ENCODE measurements at regions not wholly inside any gene's neighbourhood (a gene's known extent, or its start where the extent isn't known, plus 50 kb on each side); places are given as distances from the start of the nearest gene placed in this dataset.

DNA sequence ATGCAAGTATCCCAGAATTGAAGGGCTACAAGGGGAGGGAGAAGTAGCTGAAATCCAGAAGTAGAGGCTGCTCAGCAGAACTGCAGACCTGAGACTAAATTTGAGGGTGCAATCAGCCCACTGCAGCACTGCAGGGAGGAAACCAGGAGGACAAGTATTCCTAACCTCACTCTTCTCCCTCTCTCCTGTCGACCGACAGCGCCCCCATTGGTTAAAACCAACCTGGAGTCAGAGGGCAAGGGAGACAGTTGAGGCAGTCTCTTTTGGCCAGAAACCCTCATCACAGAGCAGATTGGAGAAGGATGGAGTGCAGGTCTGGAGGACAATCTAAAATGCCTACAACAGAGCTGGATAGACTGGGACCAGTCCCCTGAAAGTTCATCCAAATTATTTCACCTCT lies 768.9 kb upstream of the KLHL29 start:
- BruUV-seq (replicated peaks): no TSS peak
- intact Hi-C loops (cut with micrococcal nuclease; ENCODE audit: unreplicated experiment) (no loop called here), in situ Hi-C loops (cut with HindIII; ENCODE audit: low pct_unique_long_range_greater_than_20kb, low sequenced_read_pairs) (no loop called here)

DNA sequence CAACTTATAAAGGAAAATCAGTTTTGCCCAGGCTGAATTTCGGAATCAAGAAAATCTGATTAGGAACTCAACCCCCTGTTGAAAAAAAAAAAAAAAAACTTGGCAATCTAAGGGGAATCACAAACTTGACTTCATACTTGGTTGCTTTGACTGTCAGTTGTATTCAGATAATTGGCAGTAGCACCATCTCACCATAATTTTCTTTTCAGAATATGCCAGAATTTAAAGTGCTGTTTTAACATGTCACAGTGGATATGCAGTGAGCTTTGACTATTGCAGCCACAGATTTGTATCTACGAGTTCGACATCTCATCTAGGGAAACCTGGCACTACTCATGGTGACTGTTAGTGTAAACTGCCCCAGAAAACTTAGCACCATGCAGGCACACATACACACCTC lies 761.4 kb upstream of the KLHL29 start:
- H3K9me3 ChIP-seq (ENCODE audit: control insufficient read depth, insufficient read depth, low read depth, low read length): no peaks in the 10 kb centered on the region
- POLR2A ChIA-PET: no interaction called here
- CTCF ChIA-PET: no interaction called here
- no peak for ATAC-seq
- intact Hi-C loops (cut with micrococcal nuclease; ENCODE audit: unreplicated experiment) (no loop called here), in situ Hi-C loops (cut with HindIII; ENCODE audit: low pct_unique_long_range_greater_than_20kb, low sequenced_read_pairs) (no loop called here)
- no peaks in the 10 kb centered on the region for H3K4me1 ChIP-seq (ENCODE audit: control insufficient read depth, insufficient read depth, low read length)
- TF ChIP-seq, protein P1, sequence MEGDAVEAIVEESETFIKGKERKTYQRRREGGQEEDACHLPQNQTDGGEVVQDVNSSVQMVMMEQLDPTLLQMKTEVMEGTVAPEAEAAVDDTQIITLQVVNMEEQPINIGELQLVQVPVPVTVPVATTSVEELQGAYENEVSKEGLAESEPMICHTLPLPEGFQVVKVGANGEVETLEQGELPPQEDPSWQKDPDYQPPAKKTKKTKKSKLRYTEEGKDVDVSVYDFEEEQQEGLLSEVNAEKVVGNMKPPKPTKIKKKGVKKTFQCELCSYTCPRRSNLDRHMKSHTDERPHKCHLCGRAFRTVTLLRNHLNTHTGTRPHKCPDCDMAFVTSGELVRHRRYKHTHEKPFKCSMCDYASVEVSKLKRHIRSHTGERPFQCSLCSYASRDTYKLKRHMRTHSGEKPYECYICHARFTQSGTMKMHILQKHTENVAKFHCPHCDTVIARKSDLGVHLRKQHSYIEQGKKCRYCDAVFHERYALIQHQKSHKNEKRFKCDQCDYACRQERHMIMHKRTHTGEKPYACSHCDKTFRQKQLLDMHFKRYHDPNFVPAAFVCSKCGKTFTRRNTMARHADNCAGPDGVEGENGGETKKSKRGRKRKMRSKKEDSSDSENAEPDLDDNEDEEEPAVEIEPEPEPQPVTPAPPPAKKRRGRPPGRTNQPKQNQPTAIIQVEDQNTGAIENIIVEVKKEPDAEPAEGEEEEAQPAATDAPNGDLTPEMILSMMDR (IDR thresholded peaks at IDR 0.05): no peak
- TF ChIP-seq SIN3A (IDR thresholded peaks at IDR 0.05; ENCODE audit: borderline replicate concordance, insufficient read depth, low read depth, low read length) (no peak), POLR2AphosphoS5 (IDR thresholded peaks at IDR 0.05; ENCODE audit: low read depth, low read length) (no peak), TCF7L2 (IDR thresholded peaks at IDR 0.05; ENCODE audit: low read depth, low read length) (no peak)
- TF ChIP-seq, protein P2, sequence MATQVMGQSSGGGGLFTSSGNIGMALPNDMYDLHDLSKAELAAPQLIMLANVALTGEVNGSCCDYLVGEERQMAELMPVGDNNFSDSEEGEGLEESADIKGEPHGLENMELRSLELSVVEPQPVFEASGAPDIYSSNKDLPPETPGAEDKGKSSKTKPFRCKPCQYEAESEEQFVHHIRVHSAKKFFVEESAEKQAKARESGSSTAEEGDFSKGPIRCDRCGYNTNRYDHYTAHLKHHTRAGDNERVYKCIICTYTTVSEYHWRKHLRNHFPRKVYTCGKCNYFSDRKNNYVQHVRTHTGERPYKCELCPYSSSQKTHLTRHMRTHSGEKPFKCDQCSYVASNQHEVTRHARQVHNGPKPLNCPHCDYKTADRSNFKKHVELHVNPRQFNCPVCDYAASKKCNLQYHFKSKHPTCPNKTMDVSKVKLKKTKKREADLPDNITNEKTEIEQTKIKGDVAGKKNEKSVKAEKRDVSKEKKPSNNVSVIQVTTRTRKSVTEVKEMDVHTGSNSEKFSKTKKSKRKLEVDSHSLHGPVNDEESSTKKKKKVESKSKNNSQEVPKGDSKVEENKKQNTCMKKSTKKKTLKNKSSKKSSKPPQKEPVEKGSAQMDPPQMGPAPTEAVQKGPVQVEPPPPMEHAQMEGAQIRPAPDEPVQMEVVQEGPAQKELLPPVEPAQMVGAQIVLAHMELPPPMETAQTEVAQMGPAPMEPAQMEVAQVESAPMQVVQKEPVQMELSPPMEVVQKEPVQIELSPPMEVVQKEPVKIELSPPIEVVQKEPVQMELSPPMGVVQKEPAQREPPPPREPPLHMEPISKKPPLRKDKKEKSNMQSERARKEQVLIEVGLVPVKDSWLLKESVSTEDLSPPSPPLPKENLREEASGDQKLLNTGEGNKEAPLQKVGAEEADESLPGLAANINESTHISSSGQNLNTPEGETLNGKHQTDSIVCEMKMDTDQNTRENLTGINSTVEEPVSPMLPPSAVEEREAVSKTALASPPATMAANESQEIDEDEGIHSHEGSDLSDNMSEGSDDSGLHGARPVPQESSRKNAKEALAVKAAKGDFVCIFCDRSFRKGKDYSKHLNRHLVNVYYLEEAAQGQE (IDR thresholded peaks at IDR 0.05; ENCODE audit: insufficient read depth in 1 of 2, low read depth in 2 of 2, low read length in 1 of 2): no peak
- no peaks in the 10 kb centered on the region for H3K27me3 ChIP-seq (ENCODE audit: control insufficient read depth, insufficient read depth, low read length)
- H3K36me3 ChIP-seq (ENCODE audit: control insufficient read depth, insufficient read depth, low read length): no peaks in the 10 kb centered on the region
- H3K4me3 ChIP-seq (ENCODE audit: low read depth in 2 of 2, low read length in 2 of 2): no peak overlapping the region
- H3K27ac ChIP-seq (ENCODE audit: low read length): no peak overlapping the region
- BruUV-seq (replicated peaks): no TSS peak
- DNase-seq (ENCODE audit: low read depth, low spot score): no peak

More for the DNA sequence above, 768.9 kb upstream of the KLHL29 start:
- H3K4me1 ChIP-seq (ENCODE audit: control insufficient read depth, insufficient read depth, low read length): no peaks in the 10 kb centered on the region
- CTCF ChIA-PET: no interaction called here
- H3K36me3 ChIP-seq (ENCODE audit: control insufficient read depth, insufficient read depth, low read length): no peaks in the 10 kb centered on the region
- no peaks in the 10 kb centered on the region for H3K27me3 ChIP-seq (ENCODE audit: control insufficient read depth, insufficient read depth, low read length)
- H3K27ac ChIP-seq (ENCODE audit: low read length): no peak overlapping the region
- TF ChIP-seq, protein P2 (IDR thresholded peaks at IDR 0.05; ENCODE audit: insufficient read depth in 1 of 2, low read depth in 2 of 2, low read length in 1 of 2): no peak
- TF ChIP-seq TCF7L2 (IDR thresholded peaks at IDR 0.05; ENCODE audit: low read depth, low read length): no peak
- POLR2A ChIA-PET: no interaction called here
- ATAC-seq (no peak), DNase-seq (ENCODE audit: low read depth, low spot score) (no peak)
- no peak overlapping the region for H3K4me3 ChIP-seq (ENCODE audit: low read depth in 2 of 2, low read length in 2 of 2)
- H3K9me3 ChIP-seq (ENCODE audit: control insufficient read depth, insufficient read depth, low read depth, low read length): no peaks in the 10 kb centered on the region

Measured in Panc1 (cell line).